B cell (primary cell): ENCODE measurements at regions not wholly inside any gene's neighbourhood (a gene's known extent, or its start where the extent isn't known, plus 50 kb on each side); places are given as distances from the start of the nearest gene placed in this dataset.

Experiments
- ATAC-seq: fragments of 200-7000 bp; cut with Tn5 transposase; one replicate; pipeline ENCODE4 v1.10.0; 2021; ENCODE audit warnings: low read depth, mild to moderate bottlenecking, moderate number of reproducible peaks, moderate library complexity
- CTCF ChIA-PET: fragments of 350-600 bp; sonication (Branson Sonifier 250); formaldehyde crosslinking; loops from one replicate; lab custom pipeline; 2021; ENCODE audit warnings: antibody characterized with exemption, inconsistent platforms; lab: Charles Lee
- POLR2A ChIA-PET: fragments of 350-600 bp; sonication (Branson Sonifier 250); formaldehyde crosslinking; loops from one replicate; lab custom pipeline; 2021; ENCODE audit warnings: antibody characterized with exemption; lab: Charles Lee
- DNase-seq: peaks from one replicate; pipeline ENCODE4 v3.0.0; 2013
- H2AFZ ChIP-seq: 2 replicates; pipeline ENCODE4 v1.6.1; 2012; ENCODE audit warnings: mild to moderate bottlenecking, low read depth, low read length; ENCODE audit not compliant: insufficient read depth, poor library complexity, severe bottlenecking
- H3K27ac ChIP-seq, 2 donors: 1 replicate in 1 of 2; 2 replicates in 1 of 2; pipeline ENCODE4 v1.5.1; 2012 to 2013; ENCODE audit warnings: low read length in 2 of 2, mild to moderate bottlenecking in 2 of 2, moderate library complexity in 1 of 2
- H3K27me3 ChIP-seq, 4 experiments: fragments of 200-600 bp in 1 of 4; sonication (generic) in 1 of 4; replicated peaks in 1 of 4; 1 replicate in 2 of 4; 2 replicates in 2 of 4; pipeline versions ENCODE4 v1.6.1 to v1.7.0; 2013 to 2016; ENCODE audit warnings: low read length in 3 of 4, mild to moderate bottlenecking in 2 of 4, mixed read lengths in 1 of 4, moderate library complexity in 1 of 4; ENCODE audit not compliant: insufficient read depth in 4 of 4, control insufficient read depth in 3 of 4; ENCODE audit errors: control extremely low read depth in 1 of 4
- H3K36me3 ChIP-seq, 2 experiments: replicated peaks in 1 of 2; 1 replicate in 1 of 2; 2 replicates in 1 of 2; pipeline versions ENCODE4 v1.6.1 to v1.7.1; 2013; ENCODE audit warnings: low read length in 1 of 2; ENCODE audit not compliant: insufficient read depth in 2 of 2, control insufficient read depth in 1 of 2; ENCODE audit errors: control extremely low read depth in 1 of 2, extremely low read depth in 1 of 2
- H3K4me1 ChIP-seq, 2 donors: fragments of 200-600 bp in 1 of 2; sonication (generic) in 1 of 2; 1 replicate in 1 of 2; 2 replicates in 1 of 2; pipeline versions ENCODE4 v1.5.1 to v1.6.1; 2013 to 2017; ENCODE audit warnings: low read length in 2 of 2; ENCODE audit not compliant: control insufficient read depth in 2 of 2, insufficient read depth in 2 of 2
- H3K4me2 ChIP-seq: replicated peaks from 2 replicates; pipeline ENCODE3; 2012; ENCODE audit warnings: mild to moderate bottlenecking, low read depth, low read length; ENCODE audit not compliant: poor library complexity, severe bottlenecking
- H3K4me3 ChIP-seq, 5 experiments: fragments of 200-600 bp in 1 of 5; sonication (generic) in 1 of 5; 1 replicate in 3 of 5; 2 replicates in 2 of 5; pipeline versions ENCODE4 v1.5.1 to v1.7.0; 2011 to 2016; ENCODE audit warnings: low read length in 4 of 5, mild to moderate bottlenecking in 4 of 5, low read depth in 2 of 5, control low read depth in 1 of 5, moderate library complexity in 1 of 5; ENCODE audit not compliant: insufficient read depth in 1 of 5; ENCODE audit errors: control extremely low read depth in 1 of 5, extremely low read depth in 1 of 5
- H3K79me2 ChIP-seq: fragments of 200-600 bp; sonication (generic); one replicate; pipeline ENCODE4 v1.6.0; 2016; ENCODE audit warnings: low read length; ENCODE audit not compliant: control insufficient read depth, insufficient read depth
- H3K9ac ChIP-seq: fragments of 200-600 bp; sonication (generic); 2 replicates; pipeline ENCODE4 v1.6.1; 2017; ENCODE audit warnings: mild to moderate bottlenecking, low read length, moderate library complexity
- H3K9me3 ChIP-seq, 3 donors: one replicate each; pipeline versions ENCODE4 v1.6.1 to v1.7.1; 2013; ENCODE audit warnings: low read length in 2 of 3; ENCODE audit not compliant: control insufficient read depth in 2 of 3, insufficient read depth in 1 of 3; ENCODE audit errors: control extremely low read depth in 1 of 3
- H4K20me1 ChIP-seq: 2 replicates; pipeline ENCODE4 v1.6.0; 2012; ENCODE audit warnings: mild to moderate bottlenecking, low read length; ENCODE audit not compliant: insufficient read depth, control insufficient read depth, poor library complexity, severe bottlenecking
- H3K27ac Mint-ChIP-seq: one replicate; pipeline ENCODE4 v1.8.0; 2021; ENCODE audit warnings: mixed read lengths
- H3K27me3 Mint-ChIP-seq: one replicate; pipeline ENCODE4 v1.8.0; 2021; ENCODE audit warnings: mixed read lengths
- H3K4me1 Mint-ChIP-seq: one replicate; pipeline ENCODE4 v1.8.0; 2021; ENCODE audit warnings: mixed read lengths
- H3K4me3 Mint-ChIP-seq: one replicate; pipeline ENCODE4 v1.8.0; 2021; ENCODE audit warnings: mixed read lengths
- H3K9me3 Mint-ChIP-seq: one replicate; pipeline ENCODE4 v1.8.0; 2022; ENCODE audit warnings: mixed read lengths; ENCODE audit not compliant: insufficient read depth
- EZH2 ChIP-seq: IDR thresholded peaks from 2 replicates; pipeline ENCODE4 v1.6.1; 2012; ENCODE audit warnings: borderline replicate concordance, low read depth, mild to moderate bottlenecking, moderate library complexity, low read length; ENCODE audit not compliant: insufficient read depth, poor library complexity, severe bottlenecking
- WGBS: methylation state at CpG from one replicate; pipeline ENCODE4 v1.1.5; 2013; ENCODE audit warnings: missing lambda C conversion rate; ENCODE audit not compliant: insufficient coverage; 5-methylcytosine and 5-hydroxymethylcytosine counted together
- intact Hi-C: fragments of 100-400 bp; cut with micrococcal nuclease; formaldehyde crosslinking; loops from one replicate; pipeline ENCODE4 v1.10.0; 2022
- TF ChIP-seq, protein P1 (sequence below): fragments of 200-600 bp; IDR thresholded peaks from one replicate; pipeline ENCODE4 v1.8.0; 2022; ENCODE audit warnings: antibody characterized with exemption, mild to moderate bottlenecking

DNA sequence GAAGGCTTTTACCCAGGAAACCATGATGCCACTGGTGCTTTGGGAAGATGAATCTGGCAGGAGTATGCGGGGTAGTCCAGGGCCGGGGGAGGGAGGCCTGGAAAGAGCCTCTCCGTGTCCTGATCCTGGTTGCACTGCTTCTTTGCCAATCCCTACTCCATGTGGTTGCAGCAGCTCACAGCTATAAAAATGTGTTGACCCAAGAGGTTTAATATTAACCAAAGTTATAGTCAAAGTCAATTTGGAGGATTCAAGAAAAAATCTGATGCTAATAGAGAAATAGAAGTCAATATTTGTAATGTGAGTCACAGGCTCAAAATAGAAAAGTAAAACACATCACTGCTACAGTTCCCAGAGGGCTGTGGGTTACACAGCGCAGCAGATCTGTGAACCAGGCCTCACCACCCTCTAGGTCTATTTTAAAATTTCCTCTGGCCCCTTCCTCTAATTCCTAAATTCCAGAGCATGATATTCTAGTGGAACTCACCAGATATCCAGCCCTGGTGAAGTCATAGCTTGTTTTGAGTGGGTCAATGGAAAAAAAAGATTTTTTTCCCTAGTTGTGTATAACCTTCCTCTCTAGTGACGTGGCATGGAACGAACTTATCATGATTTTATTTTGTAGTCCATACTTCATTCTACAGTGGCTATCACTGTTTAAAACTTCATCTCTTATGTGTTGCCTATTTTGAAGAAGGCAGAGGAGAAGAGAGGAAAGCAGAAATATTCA lies 63.2 kb upstream of the BMP2 start:
- ChIA-PET CTCF (no interaction called here), POLR2A (no interaction called here)
- Histone ChIP-seq H3K27ac (no peak overlapping the region), H3K4me1 (no peaks in the 10 kb centered on the region), H3K9me3 (no peaks in the 10 kb centered on the region), H2AFZ (no peak overlapping the region), H3K9ac (no peak overlapping the region), H4K20me1 (no peaks in the 10 kb centered on the region), H3K4me2 (no peak overlapping the region), H3K4me3 (no peak overlapping the region), H3K79me2 (no peaks in the 10 kb centered on the region), H3K27me3 (no peaks in the 10 kb centered on the region), H3K36me3 (no peaks in the 10 kb centered on the region)
- no peak for TF ChIP-seq EZH2
- TF ChIP-seq, protein P1, sequence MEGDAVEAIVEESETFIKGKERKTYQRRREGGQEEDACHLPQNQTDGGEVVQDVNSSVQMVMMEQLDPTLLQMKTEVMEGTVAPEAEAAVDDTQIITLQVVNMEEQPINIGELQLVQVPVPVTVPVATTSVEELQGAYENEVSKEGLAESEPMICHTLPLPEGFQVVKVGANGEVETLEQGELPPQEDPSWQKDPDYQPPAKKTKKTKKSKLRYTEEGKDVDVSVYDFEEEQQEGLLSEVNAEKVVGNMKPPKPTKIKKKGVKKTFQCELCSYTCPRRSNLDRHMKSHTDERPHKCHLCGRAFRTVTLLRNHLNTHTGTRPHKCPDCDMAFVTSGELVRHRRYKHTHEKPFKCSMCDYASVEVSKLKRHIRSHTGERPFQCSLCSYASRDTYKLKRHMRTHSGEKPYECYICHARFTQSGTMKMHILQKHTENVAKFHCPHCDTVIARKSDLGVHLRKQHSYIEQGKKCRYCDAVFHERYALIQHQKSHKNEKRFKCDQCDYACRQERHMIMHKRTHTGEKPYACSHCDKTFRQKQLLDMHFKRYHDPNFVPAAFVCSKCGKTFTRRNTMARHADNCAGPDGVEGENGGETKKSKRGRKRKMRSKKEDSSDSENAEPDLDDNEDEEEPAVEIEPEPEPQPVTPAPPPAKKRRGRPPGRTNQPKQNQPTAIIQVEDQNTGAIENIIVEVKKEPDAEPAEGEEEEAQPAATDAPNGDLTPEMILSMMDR: no peak
- ATAC-seq: no peak
- 67% methylated on average over 3 of the region's 6 CpGs for WGBS
- no peak overlapping the region for H3K4me3 Mint-ChIP-seq
- intact Hi-C loops: no loop called here
- no peaks in the 10 kb centered on the region for H3K27me3 Mint-ChIP-seq
- H3K4me1 Mint-ChIP-seq: no peaks in the 10 kb centered on the region
- DNase-seq: no peak
- no peak overlapping the region for H3K27ac Mint-ChIP-seq
- H3K9me3 Mint-ChIP-seq: no peaks in the 10 kb centered on the region

DNA sequence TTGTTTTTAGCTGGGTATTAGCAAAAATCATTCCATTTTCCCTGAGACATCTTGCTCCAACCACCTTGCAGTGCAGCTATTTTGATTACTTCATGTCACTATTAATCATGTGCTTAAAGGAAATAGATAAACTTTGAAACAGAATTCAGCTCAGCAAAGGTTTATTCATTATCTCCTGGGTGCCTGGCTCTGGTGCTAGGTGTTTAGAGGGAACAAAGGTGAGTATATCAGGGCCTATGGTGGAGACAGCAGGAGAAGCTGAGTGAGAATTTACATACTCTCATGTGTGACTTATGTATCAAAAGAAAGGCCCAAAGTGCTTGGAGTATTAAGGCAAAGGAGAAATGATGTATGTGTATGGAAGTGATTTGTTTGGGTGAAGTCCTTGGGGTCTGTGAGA lies 63.8 kb upstream of the BMP2 start:
- no peaks in the 10 kb centered on the region for H3K9me3 Mint-ChIP-seq
- Histone ChIP-seq H3K27me3 (no peaks in the 10 kb centered on the region), H3K36me3 (no peaks in the 10 kb centered on the region), H3K4me1 (no peaks in the 10 kb centered on the region), H3K4me2 (no peak overlapping the region), H2AFZ (no peak overlapping the region), H3K9me3 (no peaks in the 10 kb centered on the region), H3K4me3 (no peak overlapping the region), H4K20me1 (no peaks in the 10 kb centered on the region), H3K27ac (no peak overlapping the region), H3K9ac (no peak overlapping the region), H3K79me2 (no peaks in the 10 kb centered on the region)
- H3K4me1 Mint-ChIP-seq: no peaks in the 10 kb centered on the region
- DNase-seq: no peak
- POLR2A ChIA-PET: no interaction called here
- no peak for ATAC-seq
- H3K27ac Mint-ChIP-seq: no peak overlapping the region
- no peak overlapping the region for H3K4me3 Mint-ChIP-seq
- TF ChIP-seq, protein P1: no peak
- TF ChIP-seq EZH2: no peak
- CTCF ChIA-PET: no interaction called here
- H3K27me3 Mint-ChIP-seq: no peaks in the 10 kb centered on the region
- intact Hi-C loops: no loop called here
